ENCODE measurements at regions not wholly inside any gene's neighbourhood (a gene's known extent, or its start where the extent isn't known, plus 50 kb on each side); places are given as distances from the start of the nearest gene placed in this dataset.

DNA sequence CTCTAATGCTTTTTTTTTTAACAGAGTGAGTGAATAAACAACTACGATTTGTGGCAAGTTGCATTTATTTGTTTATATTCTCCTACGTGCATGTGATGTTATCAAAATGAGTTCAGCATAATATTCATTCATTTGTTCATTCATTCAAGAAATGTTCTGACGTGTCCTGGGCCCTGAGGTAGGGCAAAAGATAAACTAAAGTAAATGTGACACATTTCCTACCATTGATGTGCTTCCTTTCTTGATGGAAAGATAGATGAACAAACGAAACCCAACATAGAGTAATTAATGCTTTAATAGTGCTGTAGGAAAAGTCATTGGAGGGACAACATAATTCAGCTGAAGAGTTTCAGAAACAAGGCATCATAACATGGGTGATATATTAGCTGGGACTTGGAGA, 261.5 kb upstream of the KCNMB2 start:
- TF ChIP-seq EP300 (IDR thresholded peaks at IDR 0.05) = no peak
- no peak for TF ChIP-seq POLR2A (IDR thresholded peaks at IDR 0.05)
- TF ChIP-seq CTCF (IDR thresholded peaks at IDR 0.05) = no peak
- DNase-seq = no peak

GRCh38 chr3:178275311-178275710, 260.9 kb upstream of the KCNMB2 start:
- Histone ChIP-seq H3K4me3 (no peak overlapping the region), H3K4me1 (ENCODE audit: insufficient read depth) (peaks cover 1% of the 10 kb centered on the region), H3K9me3 (peaks cover 0 to 3% of the 10 kb centered on the region in 2 donors), H3K27me3 (no peaks in the 10 kb centered on the region), H3K27ac (no peak overlapping the region), H3K36me3 (no peaks in the 10 kb centered on the region)
- TF ChIP-seq EP300 (IDR thresholded peaks at IDR 0.05) = no peak
- no peak for TF ChIP-seq CTCF (IDR thresholded peaks at IDR 0.05)
- intact Hi-C loops (cut with DNase I) = no loop called here
- DNase-seq = no peak

More for the DNA sequence above, 261.5 kb upstream of the KCNMB2 start:
- no peaks in the 10 kb centered on the region for H3K36me3 ChIP-seq
- H3K4me3 ChIP-seq = no peak overlapping the region
- no peak overlapping the region for H3K27ac ChIP-seq
- WGBS, 3 donors = 90 to 92% (median 90%) methylated on average over 4 of the region's 4 CpGs
- no peaks in the 10 kb centered on the region for H3K27me3 ChIP-seq
- peaks cover 0 to 3% of the 10 kb centered on the region in 2 donors for H3K9me3 ChIP-seq
- intact Hi-C loops (cut with DNase I) = no loop called here
- peaks cover 1% of the 10 kb centered on the region for H3K4me1 ChIP-seq (ENCODE audit: insufficient read depth)

DNA sequence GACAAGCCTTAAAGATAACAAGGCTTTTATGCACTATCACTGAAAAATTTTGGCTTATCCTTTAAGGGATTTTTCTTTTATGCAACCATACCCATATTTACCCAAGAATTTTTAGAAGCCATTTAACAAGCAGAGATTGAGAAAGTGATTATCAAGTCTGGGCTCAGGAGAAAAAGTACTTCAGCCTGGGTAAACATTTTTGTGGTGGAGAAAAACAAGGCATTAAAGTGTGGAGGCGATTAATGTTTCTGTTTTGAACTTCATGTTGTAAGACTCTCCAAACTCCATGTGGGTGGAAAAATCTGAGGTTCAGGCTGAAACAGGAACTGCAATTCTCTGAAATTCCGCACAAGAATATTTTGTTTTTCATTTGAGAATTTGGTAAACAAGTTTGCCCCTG, 260.4 kb upstream of the KCNMB2 start:
- Histone ChIP-seq H3K9me3 (peaks cover 0 to 3% of the 10 kb centered on the region in 2 donors), H3K36me3 (no peaks in the 10 kb centered on the region), H3K4me1 (ENCODE audit: insufficient read depth) (peaks cover 1% of the 10 kb centered on the region), H3K27ac (no peak overlapping the region), H3K4me3 (no peak overlapping the region), H3K27me3 (no peaks in the 10 kb centered on the region)
- no peak for TF ChIP-seq CTCF (IDR thresholded peaks at IDR 0.05)
- TF ChIP-seq POLR2A (IDR thresholded peaks at IDR 0.05) = no peak
- no peak for TF ChIP-seq EP300 (IDR thresholded peaks at IDR 0.05)
- intact Hi-C loops (cut with DNase I) = no loop called here
- DNase-seq = no peak
- 28 to 44% (median 29%) methylated on average over 2 of the region's 2 CpGs for WGBS, 3 donors

- no peaks in the 10 kb centered on the region for H3K36me3 ChIP-seq
- H3K27ac ChIP-seq = no peak overlapping the region
- H3K27me3 ChIP-seq = no peaks in the 10 kb centered on the region
- intact Hi-C loops (cut with DNase I) = no loop called here
- no peak overlapping the region for H3K4me3 ChIP-seq
- WGBS, 3 donors = 76 to 97% (median 83%) methylated on average over 2 of the region's 2 CpGs
- H3K4me1 ChIP-seq (ENCODE audit: insufficient read depth) = peaks cover 1% of the 10 kb centered on the region
- peaks cover 0 to 3% of the 10 kb centered on the region in 2 donors for H3K9me3 ChIP-seq
- no peak for DNase-seq
- no peak for TF ChIP-seq EP300 (IDR thresholded peaks at IDR 0.05)
- no peak for TF ChIP-seq POLR2A (IDR thresholded peaks at IDR 0.05)
- no peak for TF ChIP-seq CTCF (IDR thresholded peaks at IDR 0.05)
These were observed 258.6 kb upstream of the KCNMB2 start for GRCh38 chr3:178277605-178278004.

DNA sequence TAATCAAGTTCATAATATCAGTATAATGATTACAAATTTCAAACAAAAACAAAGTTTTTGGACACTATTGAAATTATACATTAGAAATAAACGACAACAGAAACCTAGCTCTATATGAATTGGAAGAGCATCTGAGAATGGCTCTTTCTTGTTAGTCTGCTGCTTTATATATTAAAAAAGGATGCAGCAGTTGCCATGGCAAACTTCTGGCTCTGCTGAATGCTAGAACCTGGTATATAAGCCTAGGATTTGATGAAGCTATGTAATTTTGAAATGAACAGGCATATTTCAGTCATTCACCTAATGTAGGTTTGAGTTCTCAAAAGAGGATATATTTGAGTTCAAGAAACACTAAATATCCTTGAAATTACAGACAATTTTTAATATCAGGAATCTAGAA, 252.7 kb upstream of the KCNMB2 start:
- no peaks in the 10 kb centered on the region for H3K27me3 ChIP-seq
- no peak overlapping the region for H3K4me3 ChIP-seq
- TF ChIP-seq EP300 (IDR thresholded peaks at IDR 0.05) (no peak), POLR2A (IDR thresholded peaks at IDR 0.05) (no peak), CTCF (IDR thresholded peaks at IDR 0.05) (no peak)
- no peak for DNase-seq
- 92 to 93% (median 92%) methylated on average over 1 of the region's 1 CpG for WGBS, 3 donors
- H3K9me3 ChIP-seq = peaks cover 0 to 3% of the 10 kb centered on the region in 2 donors
- H3K36me3 ChIP-seq = no peaks in the 10 kb centered on the region
- H3K27ac ChIP-seq = no peak overlapping the region
- no peaks in the 10 kb centered on the region for H3K4me1 ChIP-seq (ENCODE audit: insufficient read depth)
- intact Hi-C loops (cut with DNase I) = no loop called here

Data from ovary (tissue), 7 donors.